Left lobe of liver (tissue), 2 donors: ENCODE measurements at regions not wholly inside any gene's neighbourhood (a gene's known extent, or its start where the extent isn't known, plus 50 kb on each side); places are given as distances from the start of the nearest gene placed in this dataset.
"Not testable (repeated sequence)": the region's sequence is repeated elsewhere in the genome, so short reads cannot be mapped to it uniquely, and the experiment has no call there.

ENCODE experiments used
- ATAC-seq: fragments of 200-7000 bp; cut with Tn5 transposase; one replicate; pipeline ENCODE4 v1.9.1; 2020; ENCODE audit warnings: mild to moderate bottlenecking, moderate library complexity
- DNase-seq: peaks from one replicate; pipeline ENCODE4 v3.0.0-alpha.2; 2020; ENCODE audit warnings: low spot score
- donor health status: DM: no; HTN: no; CAD: no; lungs with moderate emphysema.
- donor health status: DM: no; HTN: yes; CAD: no.

- ATAC-seq (no peak), DNase-seq (peak; percentile 34)
Observed at GRCh38 chr12:34606749-34607519, 584.6 kb downstream of the ALG10 start.

- DNase-seq (peak; percentile 15), ATAC-seq (no peak)
Observed at GRCh38 chr12:34607520-34608195, 585.4 kb downstream of the ALG10 start.

GRCh38 chr12:34613988-34614387 is 591.7 kb downstream of the ALG10 start:
- not testable (repeated sequence) for DNase-seq, ATAC-seq

DNA sequence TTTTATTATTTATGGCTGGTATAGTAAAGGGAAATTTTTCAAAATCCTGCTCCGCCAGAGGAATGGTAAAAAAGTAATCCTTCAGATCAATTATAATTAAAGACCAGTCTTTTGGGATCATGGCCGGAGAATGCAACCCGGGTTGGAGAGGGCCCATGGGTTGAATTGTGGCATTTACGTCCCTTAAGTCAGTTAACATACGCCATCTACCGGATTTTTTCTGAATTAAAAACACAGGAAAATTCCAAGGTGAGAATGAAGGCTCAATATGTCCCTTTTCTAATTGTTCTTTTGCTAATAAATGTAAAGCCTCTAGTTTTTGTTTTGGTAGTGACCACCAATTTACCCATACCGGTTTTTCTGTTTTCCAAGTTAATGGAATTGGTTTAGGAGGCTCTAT is 602.8 kb downstream of the ALG10 start:
- ATAC-seq = peak; percentile 59

GRCh38 chr12:34626363-34627157 is 604.3 kb downstream of the ALG10 start:
- DNase-seq (no peak), ATAC-seq (peak; percentile 58)

More for the DNA sequence above, 602.8 kb downstream of the ALG10 start:
- no peak for DNase-seq
